ENCODE measurements at regions not wholly inside any gene's neighbourhood (a gene's known extent, or its start where the extent isn't known, plus 50 kb on each side); places are given as distances from the start of the nearest gene placed in this dataset.
A peak's percentile ranks its signal among the peaks of the same experiment; 100 is the strongest.

DNA sequence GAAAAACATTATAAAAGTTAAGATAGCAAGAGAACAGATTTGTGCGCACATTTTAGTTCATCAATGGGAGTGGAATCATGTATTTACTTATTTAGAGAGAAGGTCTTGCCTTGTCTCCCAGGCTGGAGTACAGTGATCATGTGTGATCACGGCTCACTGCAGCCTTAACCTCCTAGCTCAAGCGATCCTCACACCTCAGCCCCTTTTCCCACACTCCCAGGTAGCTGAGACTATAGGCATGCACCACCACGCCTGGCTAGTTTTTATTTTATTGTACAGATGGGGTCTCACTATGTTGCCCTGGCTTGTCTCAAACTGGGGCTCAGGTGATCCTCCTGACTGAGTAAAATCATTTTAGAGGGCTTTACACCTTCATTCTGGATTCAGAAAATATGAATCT, 72.3 kb upstream of the ADGRF1 start:
- no peak for DNase-seq

DNA sequence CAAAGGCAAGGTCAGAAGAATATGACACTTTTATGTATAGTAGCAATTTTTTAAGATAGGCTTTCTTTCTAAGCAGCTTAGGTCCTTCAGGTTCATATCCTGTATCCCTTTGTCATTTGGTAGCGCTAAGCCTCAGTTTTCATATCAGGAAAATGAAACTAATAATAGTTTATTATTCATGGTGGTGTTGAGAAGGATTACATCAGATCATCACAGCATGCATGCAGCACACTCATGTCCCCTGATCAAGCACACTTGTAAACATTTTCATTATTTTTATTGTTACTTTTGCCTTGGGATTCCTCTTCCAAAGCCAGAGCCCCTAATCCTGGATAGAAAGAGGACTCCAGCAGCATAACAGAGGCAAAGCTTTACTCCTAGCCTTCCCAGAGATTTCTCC, 70.2 kb upstream of the ADGRF1 start:
- no peak for DNase-seq

DNA sequence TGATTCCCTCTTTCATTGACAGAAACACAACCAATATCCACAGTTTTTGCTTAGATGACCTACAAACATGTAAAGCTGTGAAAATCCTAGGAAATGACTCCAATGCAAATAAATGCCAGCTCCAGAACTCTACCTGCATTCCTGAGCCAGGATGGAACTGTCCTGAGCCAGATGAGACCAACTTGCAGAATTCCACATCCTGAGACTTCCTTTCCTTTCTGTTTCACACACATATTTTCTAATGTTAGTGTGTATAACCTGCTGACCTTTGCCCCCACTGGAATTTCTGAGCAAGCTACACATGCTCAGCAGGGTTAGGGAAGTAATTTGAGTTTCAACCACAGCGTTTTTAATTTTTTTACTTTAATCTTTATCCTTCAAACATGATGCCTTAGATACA, 69.6 kb upstream of the ADGRF1 start:
- no peak for DNase-seq

DNA sequence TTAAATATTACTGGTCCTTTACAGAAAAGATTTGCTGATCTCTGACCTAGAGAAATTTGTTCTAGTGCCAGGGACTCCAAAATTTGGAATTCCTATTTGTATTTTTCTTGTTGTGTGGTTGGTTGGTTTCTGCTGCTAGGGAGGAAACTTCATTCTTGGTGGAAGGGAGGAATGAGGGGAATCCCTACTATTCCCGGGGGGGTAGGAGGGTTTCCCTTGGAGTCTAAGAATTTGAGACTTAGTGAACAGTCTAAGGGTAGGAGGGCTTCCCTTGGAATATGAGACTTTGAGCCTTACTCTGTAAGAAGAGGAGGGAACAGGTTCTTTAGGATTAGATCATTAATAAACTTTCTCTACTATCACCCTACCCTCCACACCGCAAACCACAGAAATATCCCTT, 67.1 kb upstream of the ADGRF1 start:
- no peak for DNase-seq

DNA sequence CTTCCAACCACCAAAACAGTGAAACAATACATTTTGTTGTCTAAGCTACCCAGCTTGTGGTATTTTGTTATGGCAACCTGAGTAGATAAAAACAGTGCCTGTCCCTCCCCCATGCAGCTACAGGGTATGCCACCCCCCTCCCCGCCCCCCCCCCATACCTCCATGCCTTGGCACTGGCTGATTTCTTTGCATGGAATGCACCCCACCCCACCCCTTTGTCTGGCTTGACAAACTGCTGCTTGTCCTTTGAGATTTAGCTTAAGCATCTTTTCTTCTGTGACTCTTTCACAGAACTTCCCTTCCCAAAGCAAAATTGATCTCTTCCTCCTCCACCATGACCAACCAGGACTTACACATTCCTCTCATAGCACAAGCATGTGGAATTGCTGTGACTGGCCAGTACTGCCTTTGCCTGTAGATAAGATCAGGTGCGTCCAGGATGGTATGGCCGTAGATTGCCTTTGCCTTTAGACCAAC, 64.6 kb upstream of the ADGRF1 start:
- no peak for DNase-seq

DNA sequence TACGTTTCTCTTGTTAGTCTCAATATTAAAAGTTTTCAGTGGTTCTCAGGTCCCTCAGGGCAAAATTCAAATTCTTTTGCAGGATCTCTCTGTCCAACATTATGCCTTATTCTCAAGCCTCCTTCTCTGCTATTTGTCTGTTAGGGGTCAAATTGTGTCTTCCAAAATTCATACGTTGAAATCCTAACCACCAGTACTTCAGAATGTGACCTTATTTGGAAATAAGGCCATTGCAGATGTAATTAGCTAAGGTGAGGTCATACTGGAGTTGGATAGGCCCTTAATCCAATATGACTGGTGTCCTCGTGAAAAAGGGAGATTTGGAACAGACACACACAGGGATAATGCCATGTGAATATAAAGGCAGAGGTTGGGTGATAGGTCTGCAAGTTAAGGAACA, 64.1 kb upstream of the ADGRF1 start:
- no peak for DNase-seq

DNA sequence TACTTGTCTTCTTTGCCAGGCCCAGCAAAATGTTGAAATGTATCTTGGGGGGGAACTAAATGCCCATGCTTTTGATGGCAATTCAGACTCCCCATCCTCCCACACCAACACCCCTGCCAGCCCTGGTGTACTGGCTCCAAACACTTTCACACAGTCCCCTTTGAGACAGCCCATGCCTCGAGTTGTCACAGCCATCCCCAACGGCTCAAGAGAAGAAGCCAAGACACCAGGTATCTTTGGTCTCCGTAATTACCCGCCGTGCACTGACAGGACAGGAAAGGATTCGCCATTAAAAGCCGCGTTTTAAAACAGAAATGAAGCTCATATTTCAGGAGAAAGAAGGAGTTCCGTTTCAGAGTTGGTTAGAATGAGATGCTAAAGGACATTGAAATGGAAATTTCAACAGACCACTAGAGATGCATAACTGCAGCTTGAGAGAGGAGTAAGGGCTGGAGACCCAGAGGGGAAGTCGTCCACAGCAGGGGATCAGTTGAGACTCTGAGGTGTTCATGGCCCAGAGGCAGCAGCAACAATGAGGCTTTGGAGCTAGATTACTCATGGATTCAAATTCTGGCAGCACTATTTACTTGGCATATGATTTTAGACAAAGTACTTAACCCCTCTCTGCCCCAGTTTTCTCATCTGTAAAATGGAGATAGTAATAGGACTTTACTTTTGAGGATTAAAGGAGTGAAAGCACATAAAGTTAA, 63.5 kb upstream of the ADGRF1 start:
- DNase-seq, result no peak

DNA sequence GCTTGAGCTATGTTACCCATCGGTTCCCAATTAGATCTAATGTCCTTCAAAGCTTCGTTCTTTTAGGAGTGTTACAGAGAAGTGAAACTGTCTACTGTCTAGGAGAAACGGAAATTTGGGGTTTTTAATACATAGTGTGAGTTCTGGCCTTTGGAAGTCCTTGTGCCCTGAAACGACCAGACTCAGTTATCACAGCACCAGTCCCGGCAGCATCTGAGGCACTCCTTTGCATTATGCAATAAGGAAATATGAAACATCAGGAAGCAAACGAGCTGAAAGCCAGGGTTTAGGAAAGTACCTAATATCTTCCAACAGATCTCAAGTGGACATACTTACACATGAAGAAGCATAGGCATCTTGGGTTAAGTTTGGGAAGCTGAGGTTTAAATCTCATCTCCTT, 61.8 kb upstream of the ADGRF1 start:
- no peak for DNase-seq

DNA sequence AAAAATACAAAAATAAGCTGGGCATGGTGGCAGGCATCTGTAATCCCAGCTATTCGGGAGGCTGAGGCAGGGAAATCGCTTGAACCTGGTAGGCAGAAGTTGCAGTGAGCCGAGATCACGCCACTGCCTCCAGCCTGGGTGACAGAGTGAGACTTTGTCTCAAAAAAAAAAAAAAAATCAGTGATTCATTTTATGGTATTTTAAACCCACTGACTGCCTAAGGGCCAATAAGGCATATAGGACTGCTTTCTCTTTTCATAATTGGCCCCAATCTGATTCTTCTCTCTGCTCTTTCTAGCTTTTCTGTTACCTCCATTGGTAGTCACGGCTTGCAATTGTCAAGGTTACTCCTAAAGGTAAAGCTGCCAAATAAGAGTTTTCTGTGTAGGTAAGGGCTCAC, 60.2 kb upstream of the ADGRF1 start:
- no peak for DNase-seq

DNA sequence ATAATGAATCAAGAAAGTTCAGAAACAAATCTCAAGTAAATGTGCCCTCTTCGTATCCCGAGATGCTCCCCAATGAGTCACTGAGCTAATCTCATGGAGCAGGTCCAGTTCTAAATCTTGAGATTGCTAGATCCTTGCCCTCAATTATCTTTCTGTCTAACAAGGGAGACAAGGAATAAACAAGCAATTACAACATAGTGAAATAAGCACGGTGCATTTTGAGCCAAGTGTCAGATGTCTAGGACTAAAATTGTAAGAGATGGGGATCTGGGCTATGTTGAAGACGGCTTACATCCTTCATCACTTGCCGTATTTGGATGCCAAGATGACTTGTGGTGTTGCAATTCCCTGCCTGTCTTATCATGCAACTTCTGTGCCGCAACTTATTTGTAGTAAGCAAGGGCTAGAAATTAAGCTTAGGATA, 56.5 kb upstream of the ADGRF1 start:
- DNase-seq, result no peak

DNA sequence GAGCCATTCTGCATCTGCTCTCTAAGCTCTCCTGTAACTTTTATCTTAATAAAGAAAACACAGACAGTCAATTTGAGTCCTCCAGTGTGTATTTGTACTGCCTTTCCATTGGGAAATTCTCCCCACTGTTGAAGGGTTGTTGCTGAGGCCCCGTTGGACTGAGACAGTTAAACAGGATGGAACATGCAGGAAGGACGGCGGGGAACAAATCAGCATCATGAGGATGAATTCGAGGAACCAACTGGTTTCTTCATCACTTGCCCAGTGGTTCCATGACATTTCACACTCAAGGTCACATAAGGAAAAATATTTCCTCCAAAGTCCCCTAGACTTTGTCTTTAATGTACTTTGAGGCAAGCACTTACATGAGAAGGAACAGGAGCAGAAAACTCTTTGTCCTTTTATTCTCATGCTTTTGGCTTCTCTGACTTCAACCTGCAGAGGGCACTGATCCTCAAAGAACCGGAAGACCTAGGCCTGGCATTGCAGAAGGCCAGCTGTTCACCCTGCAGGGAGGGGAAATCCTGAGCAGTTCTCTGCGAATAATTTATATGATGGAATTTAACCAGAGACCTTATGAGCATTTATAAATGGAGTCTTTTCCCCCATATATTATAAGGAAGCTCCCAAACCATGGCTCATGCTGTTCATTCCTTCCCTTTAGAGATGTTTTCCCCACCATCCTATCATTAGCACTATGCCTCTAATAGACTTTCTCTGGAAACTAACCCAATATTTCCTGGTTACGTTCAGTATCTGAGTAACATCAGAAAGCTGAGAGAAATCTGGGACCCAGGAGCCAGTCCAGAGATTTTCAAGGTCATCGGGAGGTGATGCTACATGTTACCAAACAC, 55.2 kb upstream of the ADGRF1 start:
- peak; percentile 49 for DNase-seq

DNA sequence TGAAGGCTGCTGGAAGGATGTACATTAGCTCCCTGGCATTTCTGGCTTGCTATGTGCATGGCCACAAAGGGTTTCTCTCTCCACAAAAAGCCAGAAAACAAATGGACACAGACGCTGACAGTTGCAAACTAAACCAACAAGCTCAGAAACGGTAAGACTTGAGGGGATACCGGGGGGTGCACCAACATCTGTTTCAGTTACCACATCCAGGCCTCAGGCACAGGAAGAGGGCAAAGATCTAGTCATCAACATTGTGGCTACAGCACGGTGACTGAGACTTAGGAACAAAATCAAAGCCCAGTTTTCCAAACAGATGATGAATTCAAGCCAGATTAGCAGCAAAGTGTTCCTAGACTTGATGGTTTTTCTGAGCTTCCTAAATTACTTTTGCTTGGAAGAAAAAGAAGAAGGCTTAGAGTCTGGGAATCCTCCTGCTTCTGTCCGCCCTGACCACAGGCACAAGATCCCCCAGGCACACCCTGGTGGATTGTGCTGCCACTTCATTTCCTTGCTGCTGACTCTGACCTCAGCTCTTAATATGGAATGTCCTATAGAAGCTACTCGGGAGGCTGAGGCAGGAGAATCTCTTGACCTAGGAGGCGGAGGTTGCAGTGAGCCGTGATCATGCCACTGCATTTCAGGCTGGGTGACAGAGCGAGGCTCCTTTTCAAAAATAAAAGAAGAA, 54.2 kb upstream of the ADGRF1 start:
- DNase-seq, result no peak

DNA sequence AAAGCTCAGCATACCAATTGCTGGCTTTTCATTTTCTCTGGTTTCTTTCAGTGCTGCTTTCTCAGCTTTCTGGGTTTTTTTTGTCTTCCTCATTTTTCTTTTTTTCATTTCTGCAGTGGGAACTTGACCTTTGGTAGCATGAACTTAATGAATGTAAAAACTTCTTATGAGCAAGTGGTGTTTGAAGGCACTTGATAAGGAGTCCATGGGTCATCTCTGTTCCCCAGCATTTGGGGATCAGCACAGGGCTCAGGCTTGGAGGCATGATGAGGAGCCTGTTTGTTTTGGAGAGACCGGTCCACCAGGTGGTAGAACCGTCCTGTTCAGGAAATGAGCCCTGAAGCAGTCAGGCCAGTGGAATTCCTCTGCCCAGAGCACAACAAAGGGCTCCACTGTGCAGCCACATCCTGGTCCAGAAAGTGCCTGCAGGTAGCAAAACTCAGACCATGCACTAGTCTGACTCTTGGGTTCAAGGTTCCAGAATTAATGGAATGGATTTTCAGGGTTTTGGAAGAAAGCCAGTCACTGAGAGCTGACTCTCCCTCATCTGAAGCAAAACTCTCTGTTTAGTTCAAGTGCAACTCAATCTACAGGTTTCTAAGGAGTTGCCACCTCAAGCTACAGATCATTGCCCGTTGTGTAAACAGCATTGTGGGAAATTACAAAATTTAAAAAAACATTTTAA, 52.3 kb upstream of the ADGRF1 start:
- DNase-seq, result no peak

DNA sequence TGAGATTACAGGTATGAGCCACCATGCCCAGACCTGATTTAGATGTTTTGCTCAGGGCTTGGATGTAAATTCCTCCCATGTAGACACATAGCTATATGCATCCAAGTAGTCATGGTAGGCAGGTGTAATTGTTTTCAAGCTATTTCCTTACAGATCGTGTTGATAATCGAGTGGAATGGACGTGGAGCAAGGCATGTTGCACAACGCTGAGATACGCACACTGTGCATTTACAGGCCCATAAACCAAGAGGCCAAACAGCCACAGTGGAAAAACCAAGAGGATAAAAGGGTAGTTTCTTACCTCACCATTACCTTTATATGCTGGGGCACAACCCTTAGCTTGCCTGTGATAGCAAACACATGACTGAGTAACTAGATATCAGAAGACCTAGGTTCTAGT, 51.0 kb upstream of the ADGRF1 start:
- no peak for DNase-seq

DNA sequence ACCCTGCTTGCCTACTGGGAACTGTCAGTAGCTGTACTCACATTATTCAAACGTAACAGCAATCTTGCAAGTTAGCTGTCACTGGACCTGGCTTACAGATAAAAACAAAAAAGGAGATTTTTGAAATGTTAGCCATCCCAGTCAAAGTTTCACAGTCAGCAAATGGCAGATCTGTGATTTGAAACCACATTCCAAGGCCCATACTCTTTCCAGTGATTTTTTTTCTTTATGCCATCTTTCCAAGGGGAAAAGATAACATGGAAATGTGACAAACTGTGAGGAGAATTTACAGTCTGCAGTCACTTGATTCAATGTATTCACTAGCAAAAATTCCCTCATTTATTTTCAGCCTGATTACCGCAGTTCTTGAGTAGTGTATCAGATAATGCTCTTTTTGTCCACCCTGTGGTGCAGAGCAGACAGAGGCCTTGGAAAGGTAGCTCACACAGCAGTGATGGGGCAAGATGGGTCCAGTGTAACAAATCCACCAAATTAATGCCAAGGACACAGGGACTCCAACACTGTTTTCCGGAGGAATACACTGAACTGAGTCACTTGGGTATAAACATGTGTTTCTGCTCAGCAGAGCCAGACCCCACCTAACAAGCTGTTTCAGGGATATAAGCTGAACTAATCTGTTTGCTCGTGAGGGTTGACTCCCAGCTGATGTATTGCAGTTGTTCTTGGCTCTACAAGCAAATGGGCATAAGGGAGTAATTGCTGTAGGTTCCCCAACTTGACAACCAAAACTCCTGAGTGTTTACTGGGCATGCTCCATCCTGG, 49.9 kb upstream of the ADGRF1 start:
- no peak for DNase-seq

All from NCI-H2081 treated with DMSO at 0.1 percent for 48 hours (cell line).